ENCODE measurements at regions not wholly inside any gene's neighbourhood (a gene's known extent, or its start where the extent isn't known, plus 50 kb on each side); places are given as distances from the start of the nearest gene placed in this dataset.

DNA sequence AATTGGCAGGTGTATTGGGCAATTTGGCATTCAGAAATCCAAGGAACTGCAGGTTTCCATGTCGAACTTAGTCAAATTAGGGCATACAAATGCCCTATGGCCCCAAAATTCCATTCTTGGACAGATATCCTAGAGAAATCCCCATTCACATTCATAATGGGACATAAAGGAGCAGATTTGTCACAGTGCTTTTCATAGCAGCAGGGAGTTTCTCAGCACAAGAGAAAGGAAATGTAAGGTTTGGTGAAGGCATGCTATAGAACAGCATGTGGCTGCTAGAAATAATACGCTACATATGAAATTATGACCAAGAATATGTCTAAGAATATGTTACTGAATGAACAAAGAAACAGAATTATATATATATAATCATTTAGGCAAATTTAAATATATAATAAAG is 437.5 kb upstream of the BOD1L1 start:
- TF ChIP-seq CTCF (IDR thresholded peaks at IDR 0.05) (no peak), POLR2A (IDR thresholded peaks at IDR 0.05; ENCODE audit: low read depth) (no peak), POLR2AphosphoS5 (IDR thresholded peaks at IDR 0.05) (no peak)

All from esophagus muscularis mucosa (tissue), 3 donors.